ENCODE measurements at regions not wholly inside any gene's neighbourhood (a gene's known extent, or its start where the extent isn't known, plus 50 kb on each side); places are given as distances from the start of the nearest gene placed in this dataset.

DNA sequence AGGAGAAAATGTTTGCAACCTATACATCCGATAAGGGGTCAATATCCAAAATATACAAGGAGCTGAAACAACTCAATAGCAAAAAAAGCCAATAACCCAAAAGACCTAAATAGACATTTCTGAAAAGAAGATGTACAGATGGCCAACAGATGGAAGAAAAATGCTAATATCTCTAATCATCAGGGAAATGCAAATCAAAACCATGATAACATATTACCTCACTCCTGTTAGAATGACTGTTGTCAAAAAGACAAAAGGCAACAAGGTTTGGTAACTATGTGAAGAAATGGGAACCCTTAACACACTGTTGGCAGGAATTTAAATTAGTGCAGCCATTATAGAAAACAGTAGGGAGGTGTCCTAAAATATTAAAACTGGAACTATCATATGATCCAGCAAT, 74.7 kb downstream of the LEPR start:
- TF ChIP-seq, protein P1, sequence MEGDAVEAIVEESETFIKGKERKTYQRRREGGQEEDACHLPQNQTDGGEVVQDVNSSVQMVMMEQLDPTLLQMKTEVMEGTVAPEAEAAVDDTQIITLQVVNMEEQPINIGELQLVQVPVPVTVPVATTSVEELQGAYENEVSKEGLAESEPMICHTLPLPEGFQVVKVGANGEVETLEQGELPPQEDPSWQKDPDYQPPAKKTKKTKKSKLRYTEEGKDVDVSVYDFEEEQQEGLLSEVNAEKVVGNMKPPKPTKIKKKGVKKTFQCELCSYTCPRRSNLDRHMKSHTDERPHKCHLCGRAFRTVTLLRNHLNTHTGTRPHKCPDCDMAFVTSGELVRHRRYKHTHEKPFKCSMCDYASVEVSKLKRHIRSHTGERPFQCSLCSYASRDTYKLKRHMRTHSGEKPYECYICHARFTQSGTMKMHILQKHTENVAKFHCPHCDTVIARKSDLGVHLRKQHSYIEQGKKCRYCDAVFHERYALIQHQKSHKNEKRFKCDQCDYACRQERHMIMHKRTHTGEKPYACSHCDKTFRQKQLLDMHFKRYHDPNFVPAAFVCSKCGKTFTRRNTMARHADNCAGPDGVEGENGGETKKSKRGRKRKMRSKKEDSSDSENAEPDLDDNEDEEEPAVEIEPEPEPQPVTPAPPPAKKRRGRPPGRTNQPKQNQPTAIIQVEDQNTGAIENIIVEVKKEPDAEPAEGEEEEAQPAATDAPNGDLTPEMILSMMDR (conservative IDR thresholded peaks at IDR 0.05; ENCODE audit: low read length) = no peak
- TF ChIP-seq EZH2phosphoT487 (IDR thresholded peaks at IDR 0.05; ENCODE audit: borderline replicate concordance, low read depth, low read length) = no peak
